Tibial nerve (tissue), 4 donors: ENCODE measurements at regions not wholly inside any gene's neighbourhood (a gene's known extent, or its start where the extent isn't known, plus 50 kb on each side); places are given as distances from the start of the nearest gene placed in this dataset.

ENCODE experiments used
- DNase-seq, 2 donors: peaks; one replicate each; pipeline ENCODE4 v3.0.0-alpha.2; 2019; ENCODE audit warnings: low spot score in 2 of 2
- H3K27ac ChIP-seq, 4 donors: fragments of 200-600 bp; sonication (generic) in 3 of 4; one replicate each; pipeline ENCODE4 v1.5.1; 2017 to 2019; ENCODE audit warnings: mild to moderate bottlenecking in 1 of 4
- H3K27me3 ChIP-seq, 2 donors: fragments of 200-600 bp; sonication (generic) in 1 of 2; one replicate each; pipeline versions ENCODE4 v1.5.1 to v1.6.0; 2017 to 2019
- H3K36me3 ChIP-seq, 3 donors: fragments of 200-600 bp; sonication (generic); one replicate each; pipeline ENCODE4 v1.5.1; 2018 to 2019
- H3K4me1 ChIP-seq, 4 donors: fragments of 200-600 bp; sonication (generic) in 3 of 4; one replicate each; pipeline ENCODE4 v1.5.1; 2017 to 2019
- H3K4me3 ChIP-seq, 4 donors: fragments of 200-600 bp; sonication (generic) in 3 of 4; one replicate each; pipeline ENCODE4 v1.5.1; 2017 to 2019; ENCODE audit warnings: mild to moderate bottlenecking in 1 of 4, moderate library complexity in 1 of 4
- H3K9me3 ChIP-seq, 4 donors: fragments of 200-600 bp; sonication (generic) in 3 of 4; one replicate each; pipeline ENCODE4 v1.5.1; 2017 to 2019
- EP300 ChIP-seq, 2 donors: sonication (generic); formaldehyde crosslinking; IDR thresholded peaks; one replicate each; pipeline ENCODE4 v1.6.1; 2017; ENCODE audit warnings: antibody characterized with exemption in 2 of 2, mild to moderate bottlenecking in 1 of 2
- POLR2A ChIP-seq, 2 donors: fragments of 450-650 bp; IDR thresholded peaks; one replicate each; pipeline ENCODE4 v1.6.1; 2017; ENCODE audit warnings: antibody characterized with exemption in 2 of 2, mild to moderate bottlenecking in 2 of 2, moderate library complexity in 2 of 2
- WGBS, 2 donors: methylation state at CpG; one replicate each; pipeline ENCODE4 v1.1.5; 2018; 5-methylcytosine and 5-hydroxymethylcytosine counted together
- TF ChIP-seq, protein P1 (sequence below), 5 experiments: fragments of 200-600 bp in 3 of 5; fragments of 450-650 bp in 2 of 5; sonication (generic) in 3 of 5; IDR thresholded peaks; one replicate each; pipeline ENCODE4 v1.5.1; 2016 to 2019; ENCODE audit warnings: antibody characterized with exemption in 5 of 5, mild to moderate bottlenecking in 3 of 5, moderate library complexity in 2 of 5

DNA sequence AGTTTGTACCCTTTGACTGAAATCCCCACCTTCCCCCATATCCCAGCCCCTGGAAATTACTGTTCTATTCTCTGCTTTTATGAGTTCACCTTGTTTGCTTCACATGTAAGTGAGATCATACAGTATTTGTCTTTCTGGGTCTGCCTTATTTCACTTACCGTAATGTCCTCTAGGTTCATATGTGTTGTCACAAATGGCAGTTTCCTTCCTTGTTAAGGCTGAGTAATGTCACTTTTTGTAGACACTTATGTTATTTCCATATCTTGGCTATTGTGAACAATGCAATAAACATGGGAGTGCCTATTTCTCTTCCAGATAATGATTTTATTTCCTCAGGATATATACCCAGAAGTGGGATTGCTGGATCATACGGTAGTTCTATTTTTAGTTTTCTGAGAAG is 272.3 kb downstream of the MRPS30 start:
- 76 to 84% methylated on average over 2 of the region's 2 CpGs for WGBS, 2 donors
- no peak for DNase-seq
- Histone ChIP-seq H3K4me3 (no peak overlapping the region), H3K9me3 (no peaks in the 10 kb centered on the region), H3K27ac (no peak overlapping the region), H3K4me1 (no peaks in the 10 kb centered on the region), H3K27me3 (no peaks in the 10 kb centered on the region), H3K36me3 (no peaks in the 10 kb centered on the region)
- TF ChIP-seq POLR2A (IDR thresholded peaks at IDR 0.05) (no peak), EP300 (IDR thresholded peaks at IDR 0.05) (no peak)
- TF ChIP-seq, protein P1, sequence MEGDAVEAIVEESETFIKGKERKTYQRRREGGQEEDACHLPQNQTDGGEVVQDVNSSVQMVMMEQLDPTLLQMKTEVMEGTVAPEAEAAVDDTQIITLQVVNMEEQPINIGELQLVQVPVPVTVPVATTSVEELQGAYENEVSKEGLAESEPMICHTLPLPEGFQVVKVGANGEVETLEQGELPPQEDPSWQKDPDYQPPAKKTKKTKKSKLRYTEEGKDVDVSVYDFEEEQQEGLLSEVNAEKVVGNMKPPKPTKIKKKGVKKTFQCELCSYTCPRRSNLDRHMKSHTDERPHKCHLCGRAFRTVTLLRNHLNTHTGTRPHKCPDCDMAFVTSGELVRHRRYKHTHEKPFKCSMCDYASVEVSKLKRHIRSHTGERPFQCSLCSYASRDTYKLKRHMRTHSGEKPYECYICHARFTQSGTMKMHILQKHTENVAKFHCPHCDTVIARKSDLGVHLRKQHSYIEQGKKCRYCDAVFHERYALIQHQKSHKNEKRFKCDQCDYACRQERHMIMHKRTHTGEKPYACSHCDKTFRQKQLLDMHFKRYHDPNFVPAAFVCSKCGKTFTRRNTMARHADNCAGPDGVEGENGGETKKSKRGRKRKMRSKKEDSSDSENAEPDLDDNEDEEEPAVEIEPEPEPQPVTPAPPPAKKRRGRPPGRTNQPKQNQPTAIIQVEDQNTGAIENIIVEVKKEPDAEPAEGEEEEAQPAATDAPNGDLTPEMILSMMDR (IDR thresholded peaks at IDR 0.05) = no peak

DNA sequence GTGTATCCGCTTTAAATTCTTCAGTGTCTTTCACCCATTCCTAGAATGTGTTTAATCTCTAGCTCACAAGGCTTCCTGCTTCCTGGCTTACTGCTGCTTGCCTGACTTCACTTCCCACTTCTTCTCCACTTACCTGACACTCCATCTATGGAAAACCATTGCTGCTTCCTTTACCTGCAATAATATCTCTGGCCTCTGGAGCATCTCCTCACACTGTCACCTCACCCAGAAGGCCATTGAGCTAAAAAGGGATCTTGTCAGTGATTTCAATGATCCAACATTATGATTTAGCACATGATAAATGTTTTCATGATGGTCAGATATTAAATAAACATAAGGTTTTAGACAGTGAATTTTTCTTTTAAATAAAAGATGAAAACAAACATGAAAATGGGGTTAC is 281.1 kb downstream of the MRPS30 start:
- TF ChIP-seq EP300 (IDR thresholded peaks at IDR 0.05) (no peak), POLR2A (IDR thresholded peaks at IDR 0.05) (no peak)
- TF ChIP-seq, protein P1 (IDR thresholded peaks at IDR 0.05) = no peak
- no peak overlapping the region for H3K4me3 ChIP-seq
- 87 to 94% methylated on average over 1 of the region's 1 CpG for WGBS, 2 donors
- H3K27ac ChIP-seq = no peak overlapping the region
- H3K9me3 ChIP-seq = no peaks in the 10 kb centered on the region
- no peaks in the 10 kb centered on the region for H3K36me3 ChIP-seq
- no peaks in the 10 kb centered on the region for H3K27me3 ChIP-seq
- no peaks in the 10 kb centered on the region for H3K4me1 ChIP-seq
- no peak for DNase-seq

DNA sequence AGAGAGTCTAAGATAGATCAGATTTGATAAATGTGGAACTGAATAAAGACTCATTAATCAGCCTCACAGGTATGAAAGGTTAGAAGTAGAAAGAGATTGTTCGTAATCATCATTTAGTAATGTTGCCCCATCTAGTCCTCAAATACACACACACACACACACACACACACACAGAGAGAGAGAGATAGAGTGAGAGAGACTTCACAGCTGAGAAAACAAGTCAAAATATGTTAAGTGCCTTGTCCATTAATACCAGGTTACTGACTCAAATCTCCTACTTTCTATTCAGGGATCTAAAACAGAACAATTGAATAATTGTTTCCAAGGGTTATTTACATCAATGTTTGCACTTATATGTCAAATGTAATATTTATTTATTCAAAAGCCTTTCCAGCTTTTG is 284.6 kb downstream of the MRPS30 start:
- WGBS, 2 donors = 35 to 44% methylated on average over 1 of the region's 1 CpG
- no peaks in the 10 kb centered on the region for H3K36me3 ChIP-seq
- DNase-seq = no peak
- H3K4me1 ChIP-seq = no peaks in the 10 kb centered on the region
- no peak overlapping the region for H3K27ac ChIP-seq
- H3K9me3 ChIP-seq = no peaks in the 10 kb centered on the region
- H3K4me3 ChIP-seq = no peak overlapping the region
- TF ChIP-seq POLR2A (IDR thresholded peaks at IDR 0.05) (no peak), EP300 (IDR thresholded peaks at IDR 0.05) (no peak)
- TF ChIP-seq, protein P1 (IDR thresholded peaks at IDR 0.05) = no peak
- H3K27me3 ChIP-seq = no peaks in the 10 kb centered on the region

DNA sequence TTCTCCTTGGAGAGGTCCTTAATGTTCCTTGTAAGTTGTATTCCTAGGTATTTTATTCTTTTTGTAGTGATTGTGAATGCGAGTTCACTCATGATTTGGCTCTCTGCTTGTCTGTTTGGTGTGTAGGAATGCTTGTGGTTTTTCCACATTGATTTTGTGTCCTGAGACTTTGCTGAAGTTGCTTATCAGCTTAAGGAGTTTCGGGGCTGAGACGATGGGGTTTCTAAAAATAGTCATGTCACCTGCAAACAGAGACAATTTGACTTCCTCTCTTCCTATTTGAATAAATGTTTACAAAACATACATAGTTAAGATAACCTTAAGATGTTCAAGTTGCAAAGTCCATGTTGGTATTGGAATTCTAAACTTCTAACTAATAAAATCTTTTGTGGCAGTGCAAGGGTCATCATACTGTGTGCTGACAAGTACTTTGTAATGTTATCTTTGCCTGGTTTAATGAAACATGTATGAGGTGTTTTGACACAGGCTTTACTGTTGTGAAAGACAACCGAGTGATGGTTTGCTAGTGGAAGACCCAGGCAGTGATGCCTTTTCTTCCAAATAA is 286.2 kb downstream of the MRPS30 start:
- 66 to 72% methylated on average over 4 of the region's 4 CpGs for WGBS, 2 donors
- Histone ChIP-seq H3K27me3 (no peaks in the 10 kb centered on the region), H3K27ac (no peak overlapping the region), H3K4me1 (no peaks in the 10 kb centered on the region), H3K36me3 (no peaks in the 10 kb centered on the region), H3K4me3 (no peak overlapping the region), H3K9me3 (no peaks in the 10 kb centered on the region)
- DNase-seq = no peak
- TF ChIP-seq EP300 (IDR thresholded peaks at IDR 0.05) (no peak), POLR2A (IDR thresholded peaks at IDR 0.05) (no peak)
- TF ChIP-seq, protein P1 (IDR thresholded peaks at IDR 0.05) = no peak

DNA sequence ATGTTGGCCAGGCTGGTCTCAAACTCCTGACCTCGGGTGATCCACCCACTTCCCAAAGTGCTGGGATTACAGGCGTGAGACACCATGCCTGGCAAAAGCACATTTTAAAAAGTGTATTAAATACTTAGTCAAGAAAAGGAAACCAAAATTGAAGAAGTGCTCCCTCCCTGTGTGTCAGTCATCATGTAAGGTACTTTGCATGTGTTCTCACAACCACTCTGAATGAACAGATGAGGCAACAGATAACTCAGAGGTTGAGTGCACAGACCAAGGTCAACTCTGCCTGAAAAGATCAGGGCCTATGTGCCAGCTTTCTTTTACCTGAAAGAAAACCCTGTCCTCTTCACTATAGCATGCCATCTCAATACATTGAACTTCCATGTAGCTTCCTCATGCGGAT is 289.7 kb downstream of the MRPS30 start:
- no peak for DNase-seq
- Histone ChIP-seq H3K4me1 (no peaks in the 10 kb centered on the region), H3K4me3 (no peak overlapping the region), H3K36me3 (no peaks in the 10 kb centered on the region), H3K27ac (no peak overlapping the region), H3K27me3 (no peaks in the 10 kb centered on the region), H3K9me3 (no peaks in the 10 kb centered on the region)
- no peak for TF ChIP-seq POLR2A (IDR thresholded peaks at IDR 0.05)
- TF ChIP-seq, protein P1 (IDR thresholded peaks at IDR 0.05) = no peak
- no peak for TF ChIP-seq EP300 (IDR thresholded peaks at IDR 0.05)
- WGBS, 2 donors = 80 to 89% methylated on average over 3 of the region's 3 CpGs
